Tibial artery (tissue), 4 donors: ENCODE measurements at regions not wholly inside any gene's neighbourhood (a gene's known extent, or its start where the extent isn't known, plus 50 kb on each side); places are given as distances from the start of the nearest gene placed in this dataset.
"Not testable (repeated sequence)": the region's sequence is repeated elsewhere in the genome, so short reads cannot be mapped to it uniquely, and the experiment has no call there.

Source experiments
- DNase-seq, 2 donors: peaks; one replicate each; pipeline ENCODE4 v3.0.0-alpha.2; 2019
- H3K27ac ChIP-seq, 2 donors: fragments of 200-600 bp; sonication (generic) in 1 of 2; 1 replicate in 1 of 2; 2 replicates in 1 of 2; pipeline ENCODE4 v1.5.1; 2018 to 2019; ENCODE audit warnings: mild to moderate bottlenecking in 1 of 2
- H3K27me3 ChIP-seq, 2 donors: fragments of 200-600 bp; sonication (generic) in 1 of 2; one replicate each; pipeline versions ENCODE4 v1.5.1 to v1.6.0; 2016 to 2019
- H3K36me3 ChIP-seq, 3 donors: fragments of 200-600 bp; sonication (generic) in 2 of 3; one replicate each; pipeline ENCODE4 v1.5.1; 2016 to 2019; ENCODE audit warnings: mild to moderate bottlenecking in 2 of 3
- H3K4me1 ChIP-seq, 4 donors: fragments of 200-600 bp; sonication (generic) in 2 of 4; 1 replicate in 3 of 4; 2 replicates in 1 of 4; pipeline ENCODE4 v1.5.1; 2016 to 2019
- H3K4me3 ChIP-seq, 2 donors: fragments of 200-600 bp; sonication (generic) in 1 of 2; 1 replicate in 1 of 2; 2 replicates in 1 of 2; pipeline ENCODE4 v1.5.1; 2018 to 2019; ENCODE audit warnings: mild to moderate bottlenecking in 2 of 2
- H3K9me3 ChIP-seq, 3 donors: fragments of 200-600 bp; sonication (generic) in 1 of 3; one replicate each; pipeline ENCODE4 v1.5.1; 2016 to 2019
- intact Hi-C: fragments of 100-400 bp; cut with DNase I; formaldehyde crosslinking; loops from one replicate; pipeline ENCODE4 v1.15.0; 2023; ENCODE audit warnings: low total_unique reads
- TF ChIP-seq, protein P1 (sequence below), 2 experiments: fragments of 200-600 bp in 1 of 2; fragments of 450-650 bp in 1 of 2; IDR thresholded peaks; one replicate each; pipeline ENCODE4 v1.5.1; 2017 to 2019; ENCODE audit warnings: antibody characterized with exemption in 2 of 2, mild to moderate bottlenecking in 1 of 2, moderate library complexity in 1 of 2

DNA sequence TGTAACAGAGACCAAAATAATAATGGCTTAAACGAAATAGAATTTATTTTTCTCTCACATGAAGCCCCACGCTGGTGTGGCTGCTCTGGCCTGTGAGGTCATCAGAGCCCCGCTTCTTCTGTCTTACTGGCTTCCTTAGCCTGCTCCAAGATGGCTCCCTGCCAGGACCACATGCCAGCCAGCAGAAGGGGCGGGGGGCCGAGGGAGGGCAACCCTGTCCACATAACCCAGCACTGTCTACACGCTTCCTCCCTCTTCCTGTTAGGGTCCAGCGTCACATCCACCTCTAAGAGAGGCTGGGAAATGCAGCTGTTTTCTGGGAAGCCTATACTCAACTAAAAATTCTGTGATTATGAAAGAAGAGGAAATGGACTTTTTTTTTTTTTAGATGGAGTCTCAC, 107.9 kb upstream of the DLG1 start:
- peaks cover 0 to 3% (median 0%) of the 10 kb centered on the region in 4 donors for H3K4me1 ChIP-seq
- DNase-seq: no peak
- intact Hi-C loops: no loop called here
- TF ChIP-seq, protein P1, sequence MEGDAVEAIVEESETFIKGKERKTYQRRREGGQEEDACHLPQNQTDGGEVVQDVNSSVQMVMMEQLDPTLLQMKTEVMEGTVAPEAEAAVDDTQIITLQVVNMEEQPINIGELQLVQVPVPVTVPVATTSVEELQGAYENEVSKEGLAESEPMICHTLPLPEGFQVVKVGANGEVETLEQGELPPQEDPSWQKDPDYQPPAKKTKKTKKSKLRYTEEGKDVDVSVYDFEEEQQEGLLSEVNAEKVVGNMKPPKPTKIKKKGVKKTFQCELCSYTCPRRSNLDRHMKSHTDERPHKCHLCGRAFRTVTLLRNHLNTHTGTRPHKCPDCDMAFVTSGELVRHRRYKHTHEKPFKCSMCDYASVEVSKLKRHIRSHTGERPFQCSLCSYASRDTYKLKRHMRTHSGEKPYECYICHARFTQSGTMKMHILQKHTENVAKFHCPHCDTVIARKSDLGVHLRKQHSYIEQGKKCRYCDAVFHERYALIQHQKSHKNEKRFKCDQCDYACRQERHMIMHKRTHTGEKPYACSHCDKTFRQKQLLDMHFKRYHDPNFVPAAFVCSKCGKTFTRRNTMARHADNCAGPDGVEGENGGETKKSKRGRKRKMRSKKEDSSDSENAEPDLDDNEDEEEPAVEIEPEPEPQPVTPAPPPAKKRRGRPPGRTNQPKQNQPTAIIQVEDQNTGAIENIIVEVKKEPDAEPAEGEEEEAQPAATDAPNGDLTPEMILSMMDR (IDR thresholded peaks at IDR 0.05): no peak
- H3K4me3 ChIP-seq: no peak overlapping the region
- no peaks in the 10 kb centered on the region for H3K36me3 ChIP-seq
- no peaks in the 10 kb centered on the region for H3K9me3 ChIP-seq
- no peak overlapping the region for H3K27ac ChIP-seq
- peaks cover 0 to 6% of the 10 kb centered on the region in 2 donors for H3K27me3 ChIP-seq

- peaks cover 0 to 6% of the 10 kb centered on the region in 2 donors for H3K27me3 ChIP-seq
- TF ChIP-seq, protein P1 (IDR thresholded peaks at IDR 0.05): no peak
- no peaks in the 10 kb centered on the region for H3K36me3 ChIP-seq
- H3K9me3 ChIP-seq: no peaks in the 10 kb centered on the region
- intact Hi-C loops: no loop called here
- no peak for DNase-seq
- no peak overlapping the region for H3K27ac ChIP-seq
- peaks cover 0 to 3% (median 0%) of the 10 kb centered on the region in 4 donors for H3K4me1 ChIP-seq
- H3K4me3 ChIP-seq: no peak overlapping the region
Observed at GRCh38 chr3:197404754-197405153, 106.3 kb upstream of the DLG1 start.

DNA sequence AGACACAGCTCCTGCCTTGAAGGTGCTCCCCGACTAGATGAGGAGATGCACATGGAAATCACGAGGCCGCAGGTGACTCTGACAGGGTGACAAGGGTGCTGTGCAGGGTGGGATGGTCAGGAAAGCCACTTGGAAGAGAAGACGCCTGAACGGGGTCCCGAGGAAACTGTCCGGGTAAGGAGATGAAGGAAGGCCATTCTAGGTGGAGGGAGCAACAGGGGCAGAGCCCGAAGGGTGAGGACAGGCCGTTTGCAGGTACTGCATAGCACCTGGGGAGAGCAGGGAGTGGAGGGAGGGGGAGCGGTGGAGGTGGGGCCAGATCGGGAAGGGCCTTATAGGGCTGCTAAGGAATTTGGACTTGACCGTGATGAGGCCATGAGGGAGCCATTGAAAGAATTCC, 105.6 kb upstream of the DLG1 start:
- Histone ChIP-seq H3K27ac (no peak overlapping the region), H3K4me1 (peaks cover 0 to 3% (median 0%) of the 10 kb centered on the region in 4 donors), H3K9me3 (no peaks in the 10 kb centered on the region), H3K4me3 (no peak overlapping the region), H3K27me3 (peaks cover 0 to 6% of the 10 kb centered on the region in 2 donors), H3K36me3 (no peaks in the 10 kb centered on the region)
- TF ChIP-seq, protein P1 (IDR thresholded peaks at IDR 0.05): no peak
- DNase-seq: no peak
- intact Hi-C loops: no loop called here

- H3K27ac ChIP-seq, H3K27me3 ChIP-seq, H3K4me3 ChIP-seq, intact Hi-C loops, H3K36me3 ChIP-seq, H3K4me1 ChIP-seq, H3K9me3 ChIP-seq, DNase-seq: not testable (repeated sequence)
Observed at GRCh38 chr3:197402401-197402800, 104.0 kb upstream of the DLG1 start.

DNA sequence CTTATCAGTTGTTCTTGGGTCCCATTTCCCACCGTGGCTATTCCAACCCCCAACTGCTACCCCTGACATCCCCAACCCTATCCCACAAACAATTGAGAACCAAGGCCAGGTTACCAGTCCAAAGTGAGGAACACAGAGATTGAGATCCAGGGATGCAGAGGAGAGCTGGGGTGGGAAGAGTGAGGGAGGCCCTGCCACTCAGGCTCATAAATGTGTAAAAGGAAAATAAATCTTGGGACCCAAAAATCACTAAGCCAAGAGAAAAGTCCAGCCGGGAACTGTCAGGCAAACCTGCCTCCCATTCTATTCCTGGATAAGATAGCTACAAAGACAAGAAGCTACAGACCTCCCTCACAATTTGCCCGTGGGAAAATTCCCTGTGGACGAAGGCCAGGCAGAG, 101.1 kb upstream of the DLG1 start:
- H3K27ac ChIP-seq: no peak overlapping the region
- H3K4me1 ChIP-seq: peaks cover 0 to 11% (median 5%) of the 10 kb centered on the region in 4 donors
- no peak for DNase-seq
- intact Hi-C loops: no loop called here
- H3K9me3 ChIP-seq: no peaks in the 10 kb centered on the region
- no peaks in the 10 kb centered on the region for H3K36me3 ChIP-seq
- H3K4me3 ChIP-seq: no peak overlapping the region
- no peaks in the 10 kb centered on the region for H3K27me3 ChIP-seq
- TF ChIP-seq, protein P1 (IDR thresholded peaks at IDR 0.05): no peak

DNA sequence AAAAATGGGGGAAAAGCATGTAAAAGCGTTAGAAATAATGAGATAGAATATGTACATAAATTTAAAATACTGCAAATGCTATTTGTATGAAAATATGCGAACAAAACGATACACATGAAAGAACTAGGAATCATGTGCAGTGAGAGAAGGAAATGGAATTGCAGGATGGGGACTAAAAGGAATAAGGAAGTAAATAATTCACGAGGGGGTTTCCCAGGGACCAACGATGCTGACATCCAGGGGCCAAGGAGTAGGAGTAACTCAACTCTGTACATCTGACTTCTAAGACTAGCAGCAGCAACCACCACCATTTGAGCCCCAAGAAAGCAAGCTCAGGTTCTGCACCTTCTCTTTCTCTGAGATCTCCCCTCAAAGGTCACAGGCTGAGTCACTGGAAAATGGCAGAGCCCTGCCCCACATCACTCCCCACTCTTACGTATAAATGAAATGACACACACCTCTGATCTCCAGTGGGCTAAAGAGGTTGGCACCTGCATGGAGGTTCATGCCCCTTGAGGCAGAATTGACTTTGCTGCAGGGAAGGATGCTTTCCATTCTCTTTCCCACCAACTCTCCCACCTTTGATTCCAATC, 100.0 kb upstream of the DLG1 start:
- TF ChIP-seq, protein P1 (IDR thresholded peaks at IDR 0.05): no peak
- intact Hi-C loops: no loop called here
- Histone ChIP-seq H3K36me3 (no peaks in the 10 kb centered on the region), H3K4me3 (no peak overlapping the region), H3K27me3 (no peaks in the 10 kb centered on the region), H3K27ac (no peak overlapping the region), H3K4me1 (peaks cover 0 to 13% (median 5%) of the 10 kb centered on the region in 4 donors), H3K9me3 (no peaks in the 10 kb centered on the region)
- no peak for DNase-seq
